Stimulated activated CD4-positive, alpha-beta T cell treated with anti-CD3 and anti-CD28 coated beads, Interleukin-1b, Interleukin-23, amount 100 ng/mL, for 1 hour (primary cell): ENCODE measurements at regions not wholly inside any gene's neighbourhood (a gene's known extent, or its start where the extent isn't known, plus 50 kb on each side); places are given as distances from the start of the nearest gene placed in this dataset.

Source experiments
- DNase-seq, 2 donors: peaks; one replicate each; pipeline ENCODE4 v3.0.0-alpha.2; 2020; ENCODE audit warnings: low read depth in 2 of 2

DNA sequence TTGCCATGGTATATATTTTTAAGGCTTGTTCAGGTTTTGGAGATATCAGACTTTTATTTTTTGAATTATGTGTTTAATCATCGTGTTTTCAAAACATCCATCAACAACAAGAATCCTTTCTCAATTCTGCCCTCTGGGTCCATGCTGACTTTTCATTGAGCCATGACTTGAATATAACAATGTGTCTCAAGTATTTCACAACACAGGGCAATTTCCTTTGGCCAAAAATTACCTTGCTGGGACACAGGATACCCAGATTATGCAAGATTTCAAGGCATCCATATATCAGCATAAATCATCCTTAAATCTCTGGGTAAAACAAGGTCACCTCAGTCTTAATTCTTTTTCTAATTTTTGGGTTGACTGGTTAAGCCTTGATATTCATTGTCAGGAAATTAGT, 411.2 kb upstream of the USP24 start:
- no peak for DNase-seq

DNA sequence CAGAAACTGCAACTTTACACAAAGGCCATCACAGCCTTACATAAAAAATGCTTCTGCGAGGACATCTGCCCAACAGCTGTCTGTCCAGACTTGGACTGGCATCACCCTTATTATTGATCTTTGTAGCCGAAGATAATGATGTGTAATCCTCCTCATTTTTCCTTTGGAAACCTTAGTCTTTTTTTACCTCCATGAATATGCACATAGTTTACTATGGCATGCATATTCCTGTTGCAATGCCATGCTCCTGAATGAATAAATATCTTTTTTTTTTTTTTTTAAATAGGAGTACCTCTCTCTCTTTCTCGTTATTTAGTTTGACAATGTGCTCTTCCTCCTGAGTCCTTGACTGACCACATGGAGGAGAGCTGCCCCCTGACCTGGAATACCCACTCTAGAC, 409.6 kb upstream of the USP24 start:
- DNase-seq, result no peak

DNA sequence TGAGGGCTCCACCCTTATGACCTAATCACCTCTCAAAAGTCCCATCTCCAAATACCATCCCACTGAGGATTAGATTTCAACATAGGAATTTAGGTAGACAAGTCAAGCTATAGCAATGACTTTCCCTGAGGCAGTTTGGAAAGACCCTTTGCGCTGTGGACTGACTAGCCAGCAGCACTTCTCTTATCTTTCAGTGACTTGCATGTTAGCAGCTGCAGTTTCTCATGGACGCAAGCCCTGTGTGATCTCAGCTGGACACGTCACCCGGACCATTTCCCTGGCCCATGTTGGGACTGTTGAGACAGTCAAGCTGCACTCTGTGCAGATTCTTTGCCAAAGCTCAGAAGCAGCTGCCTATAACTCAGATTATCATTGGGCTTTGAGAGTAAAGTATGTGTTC, 408.1 kb upstream of the USP24 start:
- DNase-seq, result no peak

DNA sequence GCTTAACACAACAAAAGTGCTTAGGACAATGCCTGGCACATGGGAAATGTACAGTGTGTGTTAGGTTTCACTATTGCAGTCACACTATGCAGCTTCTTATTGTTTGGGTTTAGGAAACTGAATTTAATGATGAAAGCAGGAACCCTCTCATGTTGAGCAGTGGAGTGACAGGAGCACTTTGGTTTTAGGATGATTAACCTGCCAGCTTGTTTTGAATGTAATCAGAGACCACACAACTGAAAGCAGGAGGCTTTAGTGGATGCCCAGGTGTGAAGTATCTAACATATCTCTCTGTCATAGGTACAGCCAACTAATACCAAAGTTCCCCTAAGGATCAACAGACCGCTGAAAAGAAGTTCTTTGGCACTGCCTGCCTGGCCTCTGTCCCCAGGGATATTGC, 406.9 kb upstream of the USP24 start:
- no peak for DNase-seq

DNA sequence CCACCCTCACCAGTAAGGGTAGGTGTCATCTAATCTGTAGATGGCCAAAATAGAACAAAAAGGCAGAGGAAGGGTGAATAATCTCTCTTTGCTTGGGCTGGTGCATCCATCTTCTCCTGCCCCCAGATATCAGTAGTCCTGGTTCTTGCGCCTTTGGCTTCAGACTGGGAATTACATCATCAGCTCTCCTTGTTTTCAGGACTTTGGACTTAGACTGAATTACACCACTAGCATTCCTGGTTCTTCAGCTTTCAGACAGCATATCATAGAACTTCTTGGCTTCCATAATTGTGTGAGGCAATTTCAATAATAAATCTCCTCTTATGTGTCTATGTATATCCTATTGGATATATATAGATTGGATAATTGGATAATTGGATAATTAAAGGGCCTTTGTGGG, 403.0 kb upstream of the USP24 start:
- DNase-seq, result no peak

DNA sequence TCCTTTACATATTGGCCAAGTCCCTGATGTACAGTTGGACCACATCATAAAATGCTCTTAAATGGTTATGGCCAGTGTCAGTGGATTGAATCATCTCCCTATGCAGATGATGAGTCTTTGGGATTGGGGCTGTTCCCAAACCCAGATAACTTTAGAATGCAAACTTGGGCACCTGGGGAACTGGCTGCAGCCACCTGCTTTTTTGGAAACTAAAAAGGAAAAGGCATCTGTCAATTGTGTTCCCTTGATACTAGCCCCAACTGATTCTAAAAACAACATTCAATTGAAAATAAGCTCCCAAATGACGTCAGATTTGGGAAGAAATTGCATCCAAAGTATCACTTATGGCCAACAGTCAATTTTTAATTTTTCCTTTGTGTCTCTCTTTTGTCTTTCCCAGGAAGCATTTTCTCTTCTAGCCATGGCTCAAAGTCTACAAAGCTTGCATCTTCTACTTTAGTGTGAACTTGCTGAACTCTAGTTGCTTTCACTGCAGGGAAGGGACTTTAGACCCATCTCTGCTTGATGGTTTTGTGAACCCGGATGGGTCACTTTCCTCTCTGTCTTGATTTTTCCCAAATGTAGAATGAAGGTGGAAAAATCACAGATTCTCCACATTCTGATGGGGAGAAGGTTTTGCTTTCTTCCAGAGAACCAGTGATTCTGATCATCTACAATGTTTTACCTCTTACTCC, 402.3 kb upstream of the USP24 start:
- no peak for DNase-seq

DNA sequence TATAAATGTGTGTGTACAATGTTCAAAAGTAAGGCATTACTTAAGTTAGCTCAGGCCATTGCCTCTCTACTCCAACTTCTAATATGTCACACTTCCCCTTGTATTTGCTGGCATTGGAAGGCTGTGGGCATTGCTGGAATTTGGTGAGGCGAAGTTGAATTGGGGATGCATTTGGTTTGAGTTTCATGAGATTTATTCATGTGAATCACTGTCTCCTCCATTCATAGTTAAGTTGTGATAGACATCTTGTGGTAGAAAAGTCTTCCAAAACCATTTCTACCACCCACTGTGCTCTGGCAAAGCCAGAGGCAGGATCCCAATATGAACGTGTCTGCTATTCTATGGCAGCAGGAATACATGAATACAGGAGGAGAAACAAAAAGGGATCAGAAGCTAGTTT, 397.8 kb upstream of the USP24 start:
- no peak for DNase-seq

DNA sequence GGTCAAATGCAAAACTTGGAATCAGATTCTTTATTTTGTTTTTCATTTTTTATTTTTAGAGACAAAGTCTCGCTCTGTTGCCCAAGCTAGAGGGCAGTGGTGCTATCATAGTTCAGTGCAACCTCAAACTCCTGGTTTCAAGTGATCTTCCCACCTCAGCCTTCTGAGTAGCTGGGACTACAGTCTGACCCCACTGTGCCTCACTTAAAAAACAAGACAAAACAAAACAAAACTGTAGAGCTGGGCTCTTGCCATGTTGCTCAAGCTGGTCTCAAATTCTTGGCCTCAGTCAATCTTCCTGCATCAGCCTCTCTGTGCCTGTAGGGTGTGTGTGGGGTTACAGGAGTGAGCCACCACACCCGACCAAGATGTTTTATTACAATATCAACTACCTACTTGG, 396.0 kb upstream of the USP24 start:
- no peak for DNase-seq

DNA sequence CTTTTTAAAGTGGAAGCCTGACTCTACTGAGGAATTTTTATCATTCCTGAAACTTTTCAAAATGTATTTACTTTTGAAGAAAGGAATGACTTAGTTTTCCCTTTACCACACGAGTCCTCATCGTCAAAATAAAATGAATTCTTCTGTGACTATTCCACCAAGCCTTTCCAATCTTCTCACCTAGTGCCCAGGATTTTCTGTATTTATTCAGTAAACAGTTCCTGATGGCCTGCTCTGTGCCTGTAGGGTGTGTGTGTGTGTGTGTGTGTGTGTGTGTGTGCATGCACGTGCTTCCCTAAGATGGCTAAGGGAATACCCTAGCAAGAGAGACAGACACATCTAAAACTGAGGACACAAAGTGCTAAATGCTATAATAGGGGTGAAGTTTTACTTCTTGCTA, 395.0 kb upstream of the USP24 start:
- no peak for DNase-seq

DNA sequence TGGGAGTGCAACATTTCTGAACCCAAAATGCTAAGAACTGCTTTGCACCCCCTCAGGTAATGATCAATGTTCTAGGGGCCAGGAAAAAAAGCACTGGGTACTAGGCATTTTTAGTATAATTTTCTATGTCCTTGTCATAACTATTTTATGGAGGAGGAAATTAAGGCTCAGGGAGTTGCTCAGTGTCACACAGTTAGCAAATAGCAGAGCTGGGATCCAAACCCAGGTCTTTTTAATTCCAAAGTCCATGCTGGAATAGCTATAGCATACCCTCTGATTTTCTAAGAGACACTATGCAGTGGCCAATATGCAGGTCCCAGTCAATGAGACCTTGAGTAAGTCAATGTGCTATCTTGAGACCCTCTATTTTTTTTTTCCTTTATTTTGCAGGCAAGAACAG, 394.5 kb upstream of the USP24 start:
- no peak for DNase-seq

DNA sequence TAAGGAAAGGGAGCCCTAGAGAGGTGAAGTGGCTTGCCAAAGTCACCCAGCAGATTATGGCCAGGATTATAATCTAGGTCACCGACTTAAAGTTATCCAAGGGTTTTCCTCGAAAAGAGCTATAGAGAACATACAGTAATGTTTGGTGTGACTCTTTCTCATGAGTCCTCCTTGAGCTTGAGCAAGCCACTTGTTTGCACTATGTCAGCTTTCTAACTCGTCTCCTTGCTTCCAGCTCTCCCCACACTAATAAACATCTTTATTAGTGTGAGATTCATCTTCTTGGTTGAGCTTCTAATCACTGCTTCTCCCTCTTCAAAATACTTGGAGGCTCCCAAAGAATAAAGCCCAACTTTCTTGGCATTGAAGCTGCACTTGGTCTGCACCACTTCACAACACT, 390.0 kb upstream of the USP24 start:
- no peak for DNase-seq

DNA sequence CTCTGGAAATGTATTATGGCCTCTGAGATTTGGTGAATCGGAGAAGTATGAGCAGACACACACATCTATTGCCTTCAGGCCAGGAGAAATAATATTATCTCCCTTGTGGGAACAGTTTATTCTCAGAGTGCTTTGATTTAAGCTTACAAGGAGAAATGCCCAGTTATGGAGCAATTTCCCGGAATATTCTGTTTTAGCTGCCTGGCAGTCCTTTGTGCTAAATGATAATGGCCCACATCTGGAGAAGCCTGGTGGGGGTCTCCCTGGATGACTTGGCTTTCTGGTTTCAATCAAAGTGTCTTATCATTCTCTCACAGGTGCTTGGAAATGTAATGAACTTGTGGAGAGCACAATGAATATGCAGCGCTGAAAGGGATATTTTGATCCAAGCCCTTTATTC, 389.6 kb upstream of the USP24 start:
- no peak for DNase-seq

DNA sequence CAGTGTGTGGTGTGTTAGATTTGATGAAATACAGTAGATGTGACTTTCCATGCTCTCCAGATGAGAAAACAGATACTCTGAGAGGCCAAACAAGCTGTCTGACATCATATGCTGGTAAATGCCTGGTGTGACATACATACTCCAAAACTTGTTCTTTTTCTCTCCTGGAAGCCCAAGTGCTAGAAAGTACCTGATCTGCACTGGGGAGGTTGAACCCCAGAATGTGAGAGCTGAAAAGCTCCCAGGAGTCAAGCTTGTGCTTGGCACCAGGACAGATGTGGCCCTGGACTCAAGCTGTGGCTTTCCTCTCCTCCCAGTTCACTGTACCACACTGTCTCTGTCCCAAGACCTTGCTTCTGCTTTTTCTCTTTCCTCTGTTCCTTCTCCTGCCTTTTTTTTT, 389.0 kb upstream of the USP24 start:
- DNase-seq, result no peak

DNA sequence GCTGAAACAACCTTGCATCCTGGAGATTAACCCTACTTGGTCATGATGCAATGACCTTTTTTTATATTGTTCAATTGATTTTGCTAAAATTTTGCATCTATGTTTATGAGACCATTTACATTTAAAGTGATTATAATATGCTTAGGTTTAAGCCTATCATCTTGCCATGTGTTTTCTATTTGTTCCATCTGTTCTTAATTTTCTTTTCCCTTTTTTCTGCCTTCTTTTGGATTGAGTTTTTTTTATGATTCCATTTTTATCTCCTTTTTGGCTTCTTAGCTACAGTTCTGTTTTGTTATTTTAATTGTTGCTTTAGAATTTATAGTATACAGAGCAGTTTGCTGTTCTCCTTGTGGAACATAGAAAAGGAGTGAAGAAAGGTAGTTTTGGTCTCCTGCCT, 385.1 kb upstream of the USP24 start:
- no peak for DNase-seq

DNA sequence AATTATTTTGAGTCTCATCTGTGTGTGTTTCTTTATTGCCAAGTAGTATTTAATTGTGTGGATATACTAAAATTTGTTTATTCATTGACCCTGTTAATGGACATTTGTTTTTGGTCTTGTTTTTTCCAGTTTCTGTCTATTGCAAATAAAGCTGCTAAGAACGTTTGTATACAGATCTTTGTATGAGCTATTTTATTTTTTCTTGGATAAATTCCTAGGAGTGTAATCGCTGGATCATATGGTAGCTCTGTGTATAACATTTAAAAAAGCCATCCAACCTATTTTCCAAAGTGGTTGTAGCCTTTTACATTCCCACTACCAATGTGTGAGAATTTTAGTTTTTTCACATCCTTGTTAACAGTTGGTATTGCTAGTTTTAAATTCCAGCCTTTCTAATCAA, 382.7 kb upstream of the USP24 start:
- DNase-seq, result no peak

DNA sequence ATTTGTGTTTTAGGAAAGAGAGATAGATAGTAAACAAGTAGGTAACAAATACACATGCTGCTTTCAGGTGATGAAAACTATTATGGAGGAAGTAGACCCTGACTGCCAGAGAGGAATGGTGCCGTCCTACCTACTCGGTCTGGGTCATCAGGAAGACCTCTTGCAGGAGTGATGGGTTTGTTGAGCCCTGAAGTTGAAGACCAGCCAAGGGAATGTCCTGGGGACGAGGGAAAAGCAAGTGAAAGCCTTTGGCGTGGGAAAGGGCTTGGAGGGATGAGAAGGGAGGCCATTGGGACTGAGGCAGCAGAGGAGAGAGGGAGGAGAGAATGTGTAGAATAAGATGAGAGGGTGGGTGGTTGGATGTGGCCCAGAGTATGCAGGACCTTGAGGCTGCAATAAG, 379.5 kb upstream of the USP24 start:
- DNase-seq, result no peak

DNA sequence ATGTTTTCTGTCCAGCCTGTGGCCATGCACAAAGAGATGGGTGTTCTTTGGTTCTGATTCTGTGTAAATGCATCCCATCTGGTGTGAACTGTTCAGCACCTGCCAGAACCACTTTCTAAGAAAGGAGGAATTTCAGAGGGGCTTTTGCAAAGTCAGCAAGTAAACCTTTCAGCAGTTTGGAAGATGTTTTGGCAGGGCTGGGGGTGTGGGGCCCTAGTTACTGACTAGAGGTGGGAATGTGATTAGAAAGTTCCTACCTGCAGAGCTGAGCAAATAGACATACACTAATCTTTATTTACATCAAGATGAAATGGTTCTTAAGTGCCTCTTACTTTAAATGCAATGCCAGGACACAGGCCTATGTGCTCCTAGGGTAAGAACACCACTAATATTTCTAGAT, 378.1 kb upstream of the USP24 start:
- no peak for DNase-seq

DNA sequence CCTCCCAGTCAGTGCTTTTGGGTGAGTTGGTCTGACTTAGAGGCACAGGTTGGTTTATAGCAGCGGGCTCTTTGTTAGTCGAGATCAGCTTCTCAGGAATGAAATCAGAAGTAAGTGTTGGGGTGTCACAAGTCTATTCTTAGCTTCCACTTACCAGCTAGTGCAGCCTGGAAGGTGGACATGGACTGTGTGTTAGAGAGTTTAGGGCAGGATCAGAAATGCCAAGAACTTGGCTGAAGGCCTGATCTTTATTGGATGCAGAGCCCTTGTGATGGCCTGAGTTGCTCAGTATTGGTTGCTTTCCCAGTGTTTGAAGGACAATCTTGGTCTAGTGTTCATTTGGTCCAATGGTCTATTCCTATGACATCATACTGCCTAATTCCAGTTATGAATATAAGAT, 377.0 kb upstream of the USP24 start:
- no peak for DNase-seq

DNA sequence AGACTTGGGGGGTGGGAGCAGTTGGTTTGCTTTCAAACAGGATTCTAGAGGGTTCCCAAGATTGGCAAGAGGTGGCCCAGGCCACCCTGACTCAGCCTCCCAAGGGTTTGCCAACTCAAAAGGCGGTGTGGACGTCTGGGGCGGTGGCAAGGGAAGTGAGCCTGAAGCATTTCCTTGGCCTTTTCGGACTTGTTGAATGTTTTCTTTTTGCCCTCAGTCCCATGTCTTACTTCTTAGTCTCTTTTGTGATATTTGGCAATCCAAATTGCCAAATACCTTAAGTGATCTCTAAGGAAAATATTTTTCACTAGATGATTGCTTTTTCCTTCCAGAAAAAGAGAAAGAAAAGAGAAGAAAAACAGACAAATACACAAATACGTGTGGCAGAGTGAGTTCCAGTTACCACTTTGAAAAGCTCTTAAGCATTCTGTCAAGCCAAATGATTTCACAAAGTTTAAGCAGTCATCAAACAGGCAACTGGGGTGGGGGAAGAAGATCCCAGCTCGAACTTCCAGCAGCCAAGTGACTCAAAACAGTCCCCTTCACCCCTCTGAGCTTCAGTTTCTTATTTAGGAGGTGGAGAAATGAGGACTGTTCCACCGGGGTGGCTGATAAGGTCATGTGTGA, 374.6 kb upstream of the USP24 start:
- no peak for DNase-seq

DNA sequence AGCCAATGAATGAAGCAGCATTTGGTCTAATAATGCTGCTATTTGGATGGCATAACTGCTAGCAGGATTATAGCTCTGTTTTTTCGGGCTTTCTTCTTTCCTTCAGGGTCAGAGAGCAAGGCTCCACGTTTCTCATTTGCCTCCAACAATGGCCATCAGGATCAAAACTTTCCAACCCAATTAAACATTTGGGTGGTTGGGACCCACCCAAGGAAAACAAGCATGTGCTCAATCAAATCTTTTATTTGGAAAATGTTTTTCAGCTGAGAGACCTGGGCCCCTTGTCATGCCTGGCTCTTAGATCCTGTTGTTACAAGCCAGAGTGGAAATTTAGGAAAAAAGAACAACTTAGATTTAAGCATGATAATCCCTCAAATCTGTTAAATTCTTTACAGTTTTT, 373.1 kb upstream of the USP24 start:
- DNase-seq, result no peak

DNA sequence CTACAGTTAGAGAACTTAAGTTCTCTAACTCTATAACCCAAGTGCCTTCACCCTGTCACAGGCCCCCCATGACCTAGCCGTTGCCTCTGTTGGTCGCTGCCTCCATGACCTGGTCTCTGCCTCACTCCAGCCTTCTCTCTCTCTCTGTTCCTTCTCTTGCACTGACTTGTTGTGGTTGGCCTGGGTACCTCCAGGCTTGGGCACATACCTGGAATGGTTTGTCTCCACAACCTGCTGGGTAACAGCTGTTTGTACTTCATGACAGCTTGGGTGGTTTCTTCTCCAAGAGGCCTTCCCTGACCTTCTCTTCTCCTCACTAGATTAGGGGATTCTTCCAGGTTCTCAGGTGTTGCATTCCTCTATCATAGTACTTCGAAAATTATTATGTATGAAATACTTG, 371.6 kb upstream of the USP24 start:
- no peak for DNase-seq

DNA sequence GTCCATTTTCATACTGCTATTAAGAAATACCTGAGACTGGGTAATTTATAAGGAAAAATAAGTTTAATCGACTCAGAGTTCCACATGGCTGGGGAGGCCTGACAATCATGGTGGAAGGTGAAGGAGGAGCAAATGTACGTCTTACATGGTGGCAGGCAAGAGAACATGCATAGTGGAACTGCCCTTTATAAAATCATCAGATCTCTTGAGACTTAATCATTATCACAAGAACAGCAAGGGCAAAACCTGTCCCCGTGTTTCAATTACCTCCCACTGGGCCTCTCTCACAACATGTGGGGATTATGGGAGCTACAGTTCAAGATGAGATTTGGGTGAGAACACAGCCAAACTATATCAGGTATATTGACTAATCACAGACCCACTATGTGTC, 370.2 kb upstream of the USP24 start:
- no peak for DNase-seq

DNA sequence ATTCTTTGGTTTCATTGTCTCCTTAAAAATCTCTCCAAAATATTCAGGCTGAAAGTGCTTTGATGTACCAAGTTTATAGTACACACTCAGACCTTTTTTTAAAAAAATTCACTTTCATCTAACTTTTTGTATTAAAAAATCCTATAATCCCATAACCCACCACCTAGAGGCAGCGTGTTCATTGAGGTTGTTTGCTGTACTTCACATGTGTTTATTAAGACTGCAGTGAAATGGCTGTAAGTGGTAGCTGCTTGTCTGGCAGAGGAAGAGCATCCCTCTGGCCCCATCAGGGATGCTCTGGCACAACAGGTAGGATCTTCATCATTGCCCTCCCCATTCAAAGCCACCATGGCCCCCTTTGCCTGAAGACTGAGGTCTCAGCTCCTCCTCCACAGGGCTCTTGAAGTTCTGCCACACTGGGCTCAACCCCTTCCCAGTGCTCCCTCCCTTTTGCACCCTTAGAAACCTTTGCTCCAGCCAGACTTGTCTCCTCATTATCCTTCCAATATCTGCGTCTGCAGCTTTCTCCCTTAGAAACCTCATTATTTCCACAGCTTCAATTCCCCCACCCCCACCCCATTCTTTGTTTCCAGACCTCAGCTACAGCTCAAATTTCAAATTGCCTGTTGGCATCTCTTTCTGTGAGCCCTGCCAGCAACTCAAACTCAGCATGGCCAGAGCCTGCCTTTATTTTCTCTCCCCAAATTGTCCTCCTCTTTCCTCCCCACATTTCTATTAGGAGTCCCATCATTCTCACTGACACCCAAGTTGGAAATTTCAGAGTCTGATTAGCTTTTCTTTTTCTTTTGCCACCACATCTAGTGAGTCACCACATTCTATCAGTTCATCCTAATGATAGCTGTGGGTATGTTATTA, 369.6 kb upstream of the USP24 start:
- no peak for DNase-seq
